Neural crest cell (in vitro differentiated cells): ENCODE measurements at regions not wholly inside any gene's neighbourhood (a gene's known extent, or its start where the extent isn't known, plus 50 kb on each side); places are given as distances from the start of the nearest gene placed in this dataset.

Source experiments
- DNase-seq: peaks from one replicate; pipeline ENCODE4 v3.0.0; 2021; ENCODE audit warnings: low read depth, mixed read lengths, low spot score
- H3K27ac Mint-ChIP-seq: one replicate; pipeline ENCODE4 v1.8.0; 2021; ENCODE audit warnings: mild to moderate bottlenecking, mixed read lengths; ENCODE audit not compliant: unreplicated experiment
- H3K27me3 Mint-ChIP-seq: 2 replicates; pipeline ENCODE4 v1.8.0; 2021; ENCODE audit warnings: low read depth, mild to moderate bottlenecking, mixed read lengths
- H3K36me3 Mint-ChIP-seq: 2 replicates; pipeline ENCODE4 v1.8.0; 2021; ENCODE audit warnings: low read depth, mild to moderate bottlenecking, mixed read lengths
- H3K4me1 Mint-ChIP-seq: 2 replicates; pipeline ENCODE4 v1.8.0; 2021; ENCODE audit warnings: mixed read lengths
- H3K4me3 Mint-ChIP-seq: one replicate; pipeline ENCODE4 v1.8.0; 2021; ENCODE audit warnings: mild to moderate bottlenecking, mixed read lengths
- H3K9me3 Mint-ChIP-seq: 2 replicates; pipeline ENCODE4 v1.8.0; 2021; ENCODE audit warnings: mixed read lengths
- TF ChIP-seq, protein P1 (sequence below): fragments of 200-600 bp; sonication (generic); conservative IDR thresholded peaks from 2 replicates; pipeline ENCODE4 v1.5.0; 2021; ENCODE audit warnings: antibody characterized with exemption, mild to moderate bottlenecking

GRCh38 chr10:24097751-24098207 lies 111.2 kb upstream of the KIAA1217 start:
- no peaks in the 10 kb centered on the region for H3K4me1 Mint-ChIP-seq
- H3K4me3 Mint-ChIP-seq: no peak overlapping the region
- TF ChIP-seq, protein P1, sequence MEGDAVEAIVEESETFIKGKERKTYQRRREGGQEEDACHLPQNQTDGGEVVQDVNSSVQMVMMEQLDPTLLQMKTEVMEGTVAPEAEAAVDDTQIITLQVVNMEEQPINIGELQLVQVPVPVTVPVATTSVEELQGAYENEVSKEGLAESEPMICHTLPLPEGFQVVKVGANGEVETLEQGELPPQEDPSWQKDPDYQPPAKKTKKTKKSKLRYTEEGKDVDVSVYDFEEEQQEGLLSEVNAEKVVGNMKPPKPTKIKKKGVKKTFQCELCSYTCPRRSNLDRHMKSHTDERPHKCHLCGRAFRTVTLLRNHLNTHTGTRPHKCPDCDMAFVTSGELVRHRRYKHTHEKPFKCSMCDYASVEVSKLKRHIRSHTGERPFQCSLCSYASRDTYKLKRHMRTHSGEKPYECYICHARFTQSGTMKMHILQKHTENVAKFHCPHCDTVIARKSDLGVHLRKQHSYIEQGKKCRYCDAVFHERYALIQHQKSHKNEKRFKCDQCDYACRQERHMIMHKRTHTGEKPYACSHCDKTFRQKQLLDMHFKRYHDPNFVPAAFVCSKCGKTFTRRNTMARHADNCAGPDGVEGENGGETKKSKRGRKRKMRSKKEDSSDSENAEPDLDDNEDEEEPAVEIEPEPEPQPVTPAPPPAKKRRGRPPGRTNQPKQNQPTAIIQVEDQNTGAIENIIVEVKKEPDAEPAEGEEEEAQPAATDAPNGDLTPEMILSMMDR: no peak
- no peak overlapping the region for H3K27ac Mint-ChIP-seq
- peaks cover 6% of the 10 kb centered on the region for H3K9me3 Mint-ChIP-seq
- peaks cover 6% of the 10 kb centered on the region for H3K36me3 Mint-ChIP-seq
- DNase-seq: no peak
- H3K27me3 Mint-ChIP-seq: no peaks in the 10 kb centered on the region

GRCh38 chr10:24104895-24105294 lies 104.0 kb upstream of the KIAA1217 start:
- TF ChIP-seq, protein P1: no peak
- no peak for DNase-seq
- H3K36me3 Mint-ChIP-seq: peaks cover 3% of the 10 kb centered on the region
- H3K27ac Mint-ChIP-seq: no peak overlapping the region
- H3K4me3 Mint-ChIP-seq: no peak overlapping the region
- peaks cover 3% of the 10 kb centered on the region for H3K27me3 Mint-ChIP-seq
- H3K9me3 Mint-ChIP-seq: peaks cover 10% of the 10 kb centered on the region
- no peaks in the 10 kb centered on the region for H3K4me1 Mint-ChIP-seq

GRCh38 chr10:24113901-24114300 lies 95.0 kb upstream of the KIAA1217 start:
- DNase-seq: no peak
- Mint-ChIP-seq H3K36me3 (no peaks in the 10 kb centered on the region), H3K27ac (no peak overlapping the region), H3K4me1 (peaks cover 14% of the 10 kb centered on the region), H3K27me3 (peaks cover 9% of the 10 kb centered on the region), H3K9me3 (no peaks in the 10 kb centered on the region), H3K4me3 (no peak overlapping the region)
- TF ChIP-seq, protein P1: no peak

DNA sequence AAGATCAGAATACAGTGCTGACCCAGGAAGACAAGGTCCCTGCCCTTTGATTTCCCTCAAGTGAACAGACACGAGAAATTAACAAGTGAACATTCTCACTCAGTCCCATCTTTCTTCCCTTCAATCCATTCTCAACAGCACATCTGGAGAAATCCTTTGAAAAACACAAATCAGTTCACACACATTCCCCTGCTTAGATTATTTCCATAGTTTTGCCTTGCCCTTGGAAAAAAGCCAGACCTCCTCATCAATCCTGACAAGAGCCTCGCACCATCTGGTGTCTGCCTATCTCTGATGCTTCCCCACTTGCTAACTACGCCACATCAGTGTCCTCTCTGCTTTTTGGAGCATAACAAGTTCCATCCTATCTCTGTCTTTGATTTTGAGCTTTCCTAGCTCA lies 94.4 kb upstream of the KIAA1217 start:
- Mint-ChIP-seq H3K36me3 (no peaks in the 10 kb centered on the region), H3K4me1 (peaks cover 15% of the 10 kb centered on the region), H3K9me3 (no peaks in the 10 kb centered on the region), H3K4me3 (no peak overlapping the region), H3K27me3 (peaks cover 9% of the 10 kb centered on the region), H3K27ac (no peak overlapping the region)
- DNase-seq: no peak
- TF ChIP-seq, protein P1: no peak

DNA sequence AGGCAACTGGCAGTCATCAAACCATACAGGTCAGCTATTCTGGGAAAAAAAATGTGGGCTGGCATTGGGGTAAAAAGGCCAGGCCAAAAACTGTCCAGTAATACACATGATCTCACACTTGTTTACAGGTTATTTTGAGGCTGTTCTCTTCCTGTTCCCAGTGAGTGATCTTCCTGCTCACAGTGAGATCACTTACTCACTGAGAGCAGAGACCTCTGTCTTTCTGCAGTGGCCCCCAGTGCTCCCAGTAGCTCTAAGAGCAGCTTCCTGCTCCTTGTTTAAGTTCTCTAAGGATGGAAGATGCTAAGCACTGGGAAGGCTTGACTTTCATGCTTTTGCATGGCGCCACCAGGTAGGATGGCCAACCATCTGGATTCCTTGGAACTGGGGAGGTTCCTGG lies 93.5 kb upstream of the KIAA1217 start:
- no peak overlapping the region for H3K4me3 Mint-ChIP-seq
- no peak overlapping the region for H3K27ac Mint-ChIP-seq
- peaks cover 15% of the 10 kb centered on the region for H3K4me1 Mint-ChIP-seq
- H3K36me3 Mint-ChIP-seq: no peaks in the 10 kb centered on the region
- H3K9me3 Mint-ChIP-seq: no peaks in the 10 kb centered on the region
- H3K27me3 Mint-ChIP-seq: peaks cover 12% of the 10 kb centered on the region
- no peak for DNase-seq
- TF ChIP-seq, protein P1: no peak

DNA sequence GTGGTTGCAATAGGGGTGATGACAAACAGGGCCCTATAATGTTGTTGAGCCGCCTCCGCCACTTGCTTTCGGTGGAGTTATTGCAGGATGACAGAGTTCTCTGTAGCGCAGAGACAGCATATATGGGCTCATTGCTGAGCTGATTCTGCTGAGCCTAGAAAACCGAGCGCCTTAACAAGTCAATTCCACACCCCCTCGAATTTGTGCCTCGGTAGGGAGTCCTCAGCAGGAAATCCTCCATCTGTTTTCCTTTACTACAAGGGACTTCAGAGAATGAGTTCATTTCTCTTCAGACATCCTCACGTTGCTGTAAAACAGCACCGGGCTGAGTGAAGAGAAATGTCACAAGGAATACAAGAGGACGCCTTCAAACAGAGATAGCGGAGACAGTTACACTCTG lies 90.7 kb upstream of the KIAA1217 start:
- no peak overlapping the region for H3K27ac Mint-ChIP-seq
- H3K36me3 Mint-ChIP-seq: no peaks in the 10 kb centered on the region
- H3K9me3 Mint-ChIP-seq: no peaks in the 10 kb centered on the region
- peaks cover 15% of the 10 kb centered on the region for H3K4me1 Mint-ChIP-seq
- TF ChIP-seq, protein P1: no peak
- no peak for DNase-seq
- H3K4me3 Mint-ChIP-seq: no peak overlapping the region
- peaks cover 12% of the 10 kb centered on the region for H3K27me3 Mint-ChIP-seq
